B cell (primary cell): ENCODE measurements at regions not wholly inside any gene's neighbourhood (a gene's known extent, or its start where the extent isn't known, plus 50 kb on each side); places are given as distances from the start of the nearest gene placed in this dataset.
A peak's percentile ranks its signal among the peaks of the same experiment; 100 is the strongest.

Source experiments
- ATAC-seq: fragments of 200-7000 bp; cut with Tn5 transposase; one replicate; pipeline ENCODE4 v1.10.0; 2021; ENCODE audit warnings: low read depth, mild to moderate bottlenecking, moderate number of reproducible peaks, moderate library complexity
- CTCF ChIA-PET: fragments of 350-600 bp; sonication (Branson Sonifier 250); formaldehyde crosslinking; loops from one replicate; lab custom pipeline; 2021; ENCODE audit warnings: antibody characterized with exemption, inconsistent platforms; lab: Charles Lee
- POLR2A ChIA-PET: fragments of 350-600 bp; sonication (Branson Sonifier 250); formaldehyde crosslinking; loops from one replicate; lab custom pipeline; 2021; ENCODE audit warnings: antibody characterized with exemption; lab: Charles Lee
- DNase-seq: peaks from one replicate; pipeline ENCODE4 v3.0.0; 2013
- H2AFZ ChIP-seq: 2 replicates; pipeline ENCODE4 v1.6.1; 2012; ENCODE audit warnings: mild to moderate bottlenecking, low read depth, low read length; ENCODE audit not compliant: insufficient read depth, poor library complexity, severe bottlenecking
- H3K27ac ChIP-seq, 2 donors: 1 replicate in 1 of 2; 2 replicates in 1 of 2; pipeline ENCODE4 v1.5.1; 2012 to 2013; ENCODE audit warnings: low read length in 2 of 2, mild to moderate bottlenecking in 2 of 2, moderate library complexity in 1 of 2
- H3K27me3 ChIP-seq, 4 experiments: fragments of 200-600 bp in 1 of 4; sonication (generic) in 1 of 4; replicated peaks in 1 of 4; 1 replicate in 2 of 4; 2 replicates in 2 of 4; pipeline versions ENCODE4 v1.6.1 to v1.7.0; 2013 to 2016; ENCODE audit warnings: low read length in 3 of 4, mild to moderate bottlenecking in 2 of 4, mixed read lengths in 1 of 4, moderate library complexity in 1 of 4; ENCODE audit not compliant: insufficient read depth in 4 of 4, control insufficient read depth in 3 of 4; ENCODE audit errors: control extremely low read depth in 1 of 4
- H3K36me3 ChIP-seq, 2 experiments: replicated peaks in 1 of 2; 1 replicate in 1 of 2; 2 replicates in 1 of 2; pipeline versions ENCODE4 v1.6.1 to v1.7.1; 2013; ENCODE audit warnings: low read length in 1 of 2; ENCODE audit not compliant: insufficient read depth in 2 of 2, control insufficient read depth in 1 of 2; ENCODE audit errors: control extremely low read depth in 1 of 2, extremely low read depth in 1 of 2
- H3K4me1 ChIP-seq, 2 donors: fragments of 200-600 bp in 1 of 2; sonication (generic) in 1 of 2; 1 replicate in 1 of 2; 2 replicates in 1 of 2; pipeline versions ENCODE4 v1.5.1 to v1.6.1; 2013 to 2017; ENCODE audit warnings: low read length in 2 of 2; ENCODE audit not compliant: control insufficient read depth in 2 of 2, insufficient read depth in 2 of 2
- H3K4me2 ChIP-seq: replicated peaks from 2 replicates; pipeline ENCODE3; 2012; ENCODE audit warnings: mild to moderate bottlenecking, low read depth, low read length; ENCODE audit not compliant: poor library complexity, severe bottlenecking
- H3K4me3 ChIP-seq, 5 experiments: fragments of 200-600 bp in 1 of 5; sonication (generic) in 1 of 5; 1 replicate in 3 of 5; 2 replicates in 2 of 5; pipeline versions ENCODE4 v1.5.1 to v1.7.0; 2011 to 2016; ENCODE audit warnings: low read length in 4 of 5, mild to moderate bottlenecking in 4 of 5, low read depth in 2 of 5, control low read depth in 1 of 5, moderate library complexity in 1 of 5; ENCODE audit not compliant: insufficient read depth in 1 of 5; ENCODE audit errors: control extremely low read depth in 1 of 5, extremely low read depth in 1 of 5
- H3K79me2 ChIP-seq: fragments of 200-600 bp; sonication (generic); one replicate; pipeline ENCODE4 v1.6.0; 2016; ENCODE audit warnings: low read length; ENCODE audit not compliant: control insufficient read depth, insufficient read depth
- H3K9ac ChIP-seq: fragments of 200-600 bp; sonication (generic); 2 replicates; pipeline ENCODE4 v1.6.1; 2017; ENCODE audit warnings: mild to moderate bottlenecking, low read length, moderate library complexity
- H3K9me3 ChIP-seq, 3 donors: one replicate each; pipeline versions ENCODE4 v1.6.1 to v1.7.1; 2013; ENCODE audit warnings: low read length in 2 of 3; ENCODE audit not compliant: control insufficient read depth in 2 of 3, insufficient read depth in 1 of 3; ENCODE audit errors: control extremely low read depth in 1 of 3
- H4K20me1 ChIP-seq: 2 replicates; pipeline ENCODE4 v1.6.0; 2012; ENCODE audit warnings: mild to moderate bottlenecking, low read length; ENCODE audit not compliant: insufficient read depth, control insufficient read depth, poor library complexity, severe bottlenecking
- H3K27ac Mint-ChIP-seq: one replicate; pipeline ENCODE4 v1.8.0; 2021; ENCODE audit warnings: mixed read lengths
- H3K27me3 Mint-ChIP-seq: one replicate; pipeline ENCODE4 v1.8.0; 2021; ENCODE audit warnings: mixed read lengths
- H3K4me1 Mint-ChIP-seq: one replicate; pipeline ENCODE4 v1.8.0; 2021; ENCODE audit warnings: mixed read lengths
- H3K4me3 Mint-ChIP-seq: one replicate; pipeline ENCODE4 v1.8.0; 2021; ENCODE audit warnings: mixed read lengths
- H3K9me3 Mint-ChIP-seq: one replicate; pipeline ENCODE4 v1.8.0; 2022; ENCODE audit warnings: mixed read lengths; ENCODE audit not compliant: insufficient read depth
- EZH2 ChIP-seq: IDR thresholded peaks from 2 replicates; pipeline ENCODE4 v1.6.1; 2012; ENCODE audit warnings: borderline replicate concordance, low read depth, mild to moderate bottlenecking, moderate library complexity, low read length; ENCODE audit not compliant: insufficient read depth, poor library complexity, severe bottlenecking
- WGBS: methylation state at CpG from one replicate; pipeline ENCODE4 v1.1.5; 2013; ENCODE audit warnings: missing lambda C conversion rate; ENCODE audit not compliant: insufficient coverage; 5-methylcytosine and 5-hydroxymethylcytosine counted together
- intact Hi-C: fragments of 100-400 bp; cut with micrococcal nuclease; formaldehyde crosslinking; loops from one replicate; pipeline ENCODE4 v1.10.0; 2022
- TF ChIP-seq, protein P1 (sequence below): fragments of 200-600 bp; IDR thresholded peaks from one replicate; pipeline ENCODE4 v1.8.0; 2022; ENCODE audit warnings: antibody characterized with exemption, mild to moderate bottlenecking

GRCh38 chr1:229056046-229056445 lies 214.9 kb upstream of the RAB4A start:
- Histone ChIP-seq H4K20me1 (no peaks in the 10 kb centered on the region), H3K27me3 (peaks cover 0 to 18% (median 6%) of the 10 kb centered on the region in 4 experiments), H3K36me3 (no peaks in the 10 kb centered on the region), H2AFZ (no peak overlapping the region), H3K27ac (no peak overlapping the region), H3K9me3 (no peaks in the 10 kb centered on the region), H3K9ac (no peak overlapping the region), H3K4me3 (no peak overlapping the region), H3K4me2 (no peak overlapping the region), H3K79me2 (no peaks in the 10 kb centered on the region), H3K4me1 (peaks cover 0 to 14% of the 10 kb centered on the region in 2 donors)
- WGBS = 100% methylated on average over 1 of the region's 1 CpG
- Mint-ChIP-seq H3K9me3 (no peaks in the 10 kb centered on the region), H3K27ac (no peak overlapping the region), H3K4me3 (no peak overlapping the region), H3K27me3 (peaks cover 46% of the 10 kb centered on the region), H3K4me1 (peaks cover 10% of the 10 kb centered on the region)
- DNase-seq (no peak), ATAC-seq (no peak)
- TF ChIP-seq, protein P1, sequence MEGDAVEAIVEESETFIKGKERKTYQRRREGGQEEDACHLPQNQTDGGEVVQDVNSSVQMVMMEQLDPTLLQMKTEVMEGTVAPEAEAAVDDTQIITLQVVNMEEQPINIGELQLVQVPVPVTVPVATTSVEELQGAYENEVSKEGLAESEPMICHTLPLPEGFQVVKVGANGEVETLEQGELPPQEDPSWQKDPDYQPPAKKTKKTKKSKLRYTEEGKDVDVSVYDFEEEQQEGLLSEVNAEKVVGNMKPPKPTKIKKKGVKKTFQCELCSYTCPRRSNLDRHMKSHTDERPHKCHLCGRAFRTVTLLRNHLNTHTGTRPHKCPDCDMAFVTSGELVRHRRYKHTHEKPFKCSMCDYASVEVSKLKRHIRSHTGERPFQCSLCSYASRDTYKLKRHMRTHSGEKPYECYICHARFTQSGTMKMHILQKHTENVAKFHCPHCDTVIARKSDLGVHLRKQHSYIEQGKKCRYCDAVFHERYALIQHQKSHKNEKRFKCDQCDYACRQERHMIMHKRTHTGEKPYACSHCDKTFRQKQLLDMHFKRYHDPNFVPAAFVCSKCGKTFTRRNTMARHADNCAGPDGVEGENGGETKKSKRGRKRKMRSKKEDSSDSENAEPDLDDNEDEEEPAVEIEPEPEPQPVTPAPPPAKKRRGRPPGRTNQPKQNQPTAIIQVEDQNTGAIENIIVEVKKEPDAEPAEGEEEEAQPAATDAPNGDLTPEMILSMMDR = no peak
- no peak for TF ChIP-seq EZH2
- intact Hi-C loops = no loop called here
- ChIA-PET POLR2A (no interaction called here), CTCF (no interaction called here)

DNA sequence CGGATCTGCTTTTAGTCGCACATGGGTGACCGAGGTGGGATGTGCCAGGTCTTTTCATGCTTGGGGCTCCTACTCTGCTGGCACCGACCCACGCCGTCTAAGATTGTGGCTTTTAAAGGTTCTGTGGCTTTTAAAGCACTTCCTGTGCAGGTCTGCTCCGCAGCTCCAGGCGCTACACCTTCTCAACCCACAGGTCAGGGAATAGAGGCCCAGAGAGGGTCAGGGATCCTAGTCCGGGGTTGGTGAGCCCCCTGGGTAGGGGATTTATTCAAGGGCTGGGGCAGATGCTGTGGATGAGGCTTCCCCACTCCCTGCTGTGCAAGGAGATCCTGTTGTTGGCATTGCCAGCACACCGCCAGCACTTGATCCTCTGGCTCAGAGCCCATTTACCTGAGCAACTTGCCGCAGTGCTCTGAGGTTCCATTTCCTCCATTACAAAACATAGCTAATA lies 212.8 kb upstream of the RAB4A start:
- Histone ChIP-seq H2AFZ (no peak overlapping the region), H3K27ac (no peak overlapping the region), H3K4me1 (peaks cover 0 to 14% of the 10 kb centered on the region in 2 donors), H3K4me2 (peak overlapping the region; percentile 4), H3K36me3 (no peaks in the 10 kb centered on the region), H3K27me3 (peaks cover 0 to 22% (median 6%) of the 10 kb centered on the region in 4 experiments), H3K9ac (no peak overlapping the region), H3K9me3 (no peaks in the 10 kb centered on the region), H4K20me1 (no peaks in the 10 kb centered on the region), H3K79me2 (no peaks in the 10 kb centered on the region), H3K4me3 (no peak overlapping the region)
- no peak for TF ChIP-seq EZH2
- TF ChIP-seq, protein P1 = no peak
- peaks cover 34% of the 10 kb centered on the region for H3K27me3 Mint-ChIP-seq
- ATAC-seq = no peak
- POLR2A ChIA-PET = no interaction called here
- WGBS = 23% methylated on average over 4 of the region's 11 CpGs
- peaks cover 10% of the 10 kb centered on the region for H3K4me1 Mint-ChIP-seq
- no peak overlapping the region for H3K4me3 Mint-ChIP-seq
- intact Hi-C loops = no loop called here
- H3K27ac Mint-ChIP-seq = no peak overlapping the region
- DNase-seq = no peak
- CTCF ChIA-PET = interaction anchor here (0.5 kb wide), 1 partner anchor 58 kb away, joined by 3 read pairs; no protein-coding TSS in a partner anchor
- H3K9me3 Mint-ChIP-seq = no peaks in the 10 kb centered on the region
